Epithelial cell of proximal tubule (primary cell): ENCODE measurements at regions not wholly inside any gene's neighbourhood (a gene's known extent, or its start where the extent isn't known, plus 50 kb on each side); places are given as distances from the start of the nearest gene placed in this dataset.

Experiments used
- DNase-seq: peaks from one replicate; pipeline ENCODE4 v3.0.0-alpha.2; 2011; ENCODE audit warnings: low read depth
- H3K4me3 ChIP-seq: 2 replicates; pipeline ENCODE4 v1.5.1; 2011; ENCODE audit warnings: low read depth, mild to moderate bottlenecking, low read length
- CTCF ChIP-seq: conservative IDR thresholded peaks from 2 replicates; pipeline ENCODE4 v1.5.1; 2012; ENCODE audit warnings: low read depth, mild to moderate bottlenecking, low read length

DNA sequence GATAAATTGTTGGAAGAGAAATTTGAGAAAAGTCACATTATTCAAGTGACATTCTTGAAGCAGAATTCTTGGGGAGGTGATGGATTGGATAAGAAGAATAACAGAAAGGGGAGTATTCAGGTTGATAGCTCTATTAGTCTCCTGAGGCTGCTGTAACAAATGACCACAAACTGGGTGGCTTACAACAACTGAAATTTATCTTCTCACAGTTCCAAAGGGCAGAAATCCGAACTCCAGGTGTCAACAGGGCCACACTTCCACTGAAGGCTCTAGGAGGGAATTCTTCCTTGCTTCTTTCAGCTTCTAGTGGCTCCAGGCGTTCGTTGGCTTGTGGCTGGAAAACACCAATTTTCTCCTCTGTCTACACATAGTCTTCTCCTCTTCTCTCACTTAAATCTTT is 99.8 kb downstream of the TES start:
- no peak for TF ChIP-seq CTCF
- no peak overlapping the region for H3K4me3 ChIP-seq
- DNase-seq: no peak

GRCh38 chr7:116311259-116311658 is 100.9 kb downstream of the TES start:
- TF ChIP-seq CTCF: no peak
- no peak overlapping the region for H3K4me3 ChIP-seq
- no peak for DNase-seq

GRCh38 chr7:116311816-116312471 is 101.6 kb downstream of the TES start:
- DNase-seq: no peak
- TF ChIP-seq CTCF: no peak

GRCh38 chr7:116315293-116315692 is 105.0 kb downstream of the TES start:
- no peak for TF ChIP-seq CTCF
- DNase-seq: no peak
- no peak overlapping the region for H3K4me3 ChIP-seq

More at GRCh38 chr7:116311816-116312471, 101.6 kb downstream of the TES start:
- no peak overlapping the region for H3K4me3 ChIP-seq

GRCh38 chr7:116315803-116316202 is 105.5 kb downstream of the TES start:
- no peak overlapping the region for H3K4me3 ChIP-seq
- TF ChIP-seq CTCF: no peak
- DNase-seq: no peak

DNA sequence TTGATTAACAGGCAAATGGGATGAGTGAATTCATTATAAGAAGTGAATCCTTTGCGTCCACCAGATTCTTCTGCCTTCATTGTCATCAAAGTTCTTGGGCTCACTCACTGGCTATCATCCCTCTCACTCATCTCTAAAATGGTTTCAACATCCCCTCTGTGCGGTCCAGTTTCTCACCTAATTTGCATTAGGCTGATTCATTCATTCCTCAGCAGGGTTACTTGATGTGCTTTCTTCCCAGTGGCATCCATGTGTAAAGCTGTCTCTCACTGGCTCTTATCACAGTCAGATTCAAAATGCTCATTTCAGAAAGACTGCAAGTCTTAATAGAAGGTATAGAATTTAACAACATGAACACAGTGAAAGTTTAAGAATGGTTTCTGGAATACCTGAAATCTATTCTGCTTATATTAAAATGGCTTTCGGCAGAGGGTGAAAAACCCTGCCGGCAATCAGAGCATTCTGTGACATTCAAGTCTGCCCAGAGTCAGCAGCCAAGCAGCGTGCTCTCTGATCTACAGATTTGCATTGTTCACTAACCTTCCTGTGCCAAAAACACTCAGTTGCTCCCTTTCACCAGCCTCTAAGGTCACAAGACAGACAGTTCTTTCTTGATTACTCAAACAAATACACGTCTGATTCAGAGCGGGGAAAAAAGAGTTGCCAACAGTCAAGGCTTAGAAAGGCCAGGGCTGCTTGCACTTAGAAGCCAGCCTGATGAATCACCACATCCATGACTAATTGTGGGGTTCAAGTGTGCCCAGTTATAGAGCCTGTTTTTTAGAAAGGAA is 106.7 kb downstream of the TES start:
- DNase-seq: peak; percentile 99
- no peak overlapping the region for H3K4me3 ChIP-seq
- no peak for TF ChIP-seq CTCF
